OCI-LY3 (cell line): ENCODE measurements at regions not wholly inside any gene's neighbourhood (a gene's known extent, or its start where the extent isn't known, plus 50 kb on each side); places are given as distances from the start of the nearest gene placed in this dataset.

Source experiments
- H2AFZ ChIP-seq: fragments of 200-600, 300-600 bp; shearing (Covaris generic); 2 replicates; pipeline ENCODE4 v1.6.0; 2014; ENCODE audit warnings: antibody characterized with exemption, low read depth, low read length
- H3K27ac ChIP-seq: fragments of 200-600, 300-600 bp; sonication (generic); 2 replicates; pipeline ENCODE4 v1.5.1; 2014; ENCODE audit warnings: mild to moderate bottlenecking, low read length, moderate library complexity, mixed read lengths
- H3K27me3 ChIP-seq: fragments of 200-600, 300-600 bp; sonication (generic); 2 replicates; pipeline ENCODE4 v1.6.1; 2014; ENCODE audit warnings: low read depth, low read length, mixed read lengths
- H3K36me3 ChIP-seq: fragments of 200-600, 300-600 bp; sonication (generic); replicated peaks from 2 replicates; pipeline ENCODE3; 2014; ENCODE audit warnings: low read depth, low read length, mixed read lengths
- H3K4me1 ChIP-seq: fragments of 300-600, 200-600 bp; sonication (generic); 2 replicates; pipeline ENCODE4 v1.6.1; 2014; ENCODE audit warnings: low read length, mixed read lengths
- H3K4me2 ChIP-seq: fragments of 200-600, 300-600 bp; sonication (generic); 2 replicates; pipeline ENCODE4 v1.6.1; 2014; ENCODE audit warnings: low read length, mixed read lengths
- H3K4me3 ChIP-seq: fragments of 300-600, 200-600 bp; sonication (generic); 2 replicates; pipeline ENCODE4 v1.5.1; 2014; ENCODE audit warnings: antibody characterized with exemption, mild to moderate bottlenecking, low read length, moderate library complexity
- H3K79me2 ChIP-seq: fragments of 300-600, 200-600 bp; shearing (Covaris generic); 2 replicates; pipeline ENCODE4 v1.6.1; 2014; ENCODE audit warnings: mild to moderate bottlenecking, low read length, mixed read lengths
- H3K9ac ChIP-seq: fragments of 300-600, 200-600 bp; shearing (Covaris generic); 2 replicates; pipeline ENCODE4 v1.6.0; 2014; ENCODE audit warnings: mild to moderate bottlenecking, low read length, moderate library complexity
- H3K9me3 ChIP-seq: fragments of 200-600, 300-600 bp; shearing (Covaris generic); 2 replicates; pipeline ENCODE4 v1.6.1; 2014; ENCODE audit warnings: low read length, mixed read lengths; ENCODE audit not compliant: insufficient read depth
- H4K20me1 ChIP-seq: fragments of 200-600, 300-600 bp; sonication (generic); 2 replicates; pipeline ENCODE4 v1.6.1; 2016; ENCODE audit warnings: low read length, mixed read lengths; ENCODE audit not compliant: insufficient read depth
- CTCF ChIP-seq: fragments of 200-600, 300-600 bp; sonication (generic); IDR thresholded peaks from 2 replicates; pipeline ENCODE4 v1.5.1; 2014; ENCODE audit warnings: antibody characterized with exemption, low read length, low read depth
- EZH2phosphoT487 ChIP-seq: fragments of 200-600 bp; shearing (Covaris generic); IDR thresholded peaks from 2 replicates; pipeline ENCODE4 v1.6.1; 2018; ENCODE audit warnings: antibody characterized with exemption, mixed run types, low read depth

GRCh38 chr12:118618695-118619094 is 242.3 kb downstream of the SUDS3 start:
- no peaks in the 10 kb centered on the region for H3K27me3 ChIP-seq
- no peak overlapping the region for H3K4me3 ChIP-seq
- H2AFZ ChIP-seq, result no peak overlapping the region
- no peaks in the 10 kb centered on the region for H4K20me1 ChIP-seq
- H3K4me2 ChIP-seq, result no peak overlapping the region
- H3K27ac ChIP-seq, result no peak overlapping the region
- H3K36me3 ChIP-seq, result no peaks in the 10 kb centered on the region
- H3K9me3 ChIP-seq, result no peaks in the 10 kb centered on the region
- no peaks in the 10 kb centered on the region for H3K4me1 ChIP-seq
- TF ChIP-seq CTCF (no peak), EZH2phosphoT487 (no peak)
- H3K79me2 ChIP-seq, result no peaks in the 10 kb centered on the region
- H3K9ac ChIP-seq, result no peak overlapping the region

GRCh38 chr12:118625050-118625675 is 248.8 kb downstream of the SUDS3 start:
- Histone ChIP-seq H4K20me1 (no peaks in the 10 kb centered on the region), H2AFZ (no peak overlapping the region), H3K4me2 (no peak overlapping the region), H3K27ac (no peak overlapping the region), H3K36me3 (no peaks in the 10 kb centered on the region), H3K27me3 (no peaks in the 10 kb centered on the region), H3K4me3 (no peak overlapping the region), H3K9ac (no peak overlapping the region), H3K9me3 (no peaks in the 10 kb centered on the region), H3K79me2 (no peaks in the 10 kb centered on the region), H3K4me1 (no peaks in the 10 kb centered on the region)
- TF ChIP-seq EZH2phosphoT487, result no peak
- TF ChIP-seq CTCF, result no peak

- no peaks in the 10 kb centered on the region for H3K36me3 ChIP-seq
- H3K79me2 ChIP-seq, result no peaks in the 10 kb centered on the region
- no peak overlapping the region for H3K4me3 ChIP-seq
- H3K9ac ChIP-seq, result no peak overlapping the region
- no peaks in the 10 kb centered on the region for H3K9me3 ChIP-seq
- no peak overlapping the region for H3K27ac ChIP-seq
- no peaks in the 10 kb centered on the region for H3K4me1 ChIP-seq
- no peaks in the 10 kb centered on the region for H4K20me1 ChIP-seq
- H3K4me2 ChIP-seq, result no peak overlapping the region
- H2AFZ ChIP-seq, result no peak overlapping the region
- H3K27me3 ChIP-seq, result no peaks in the 10 kb centered on the region
- TF ChIP-seq EZH2phosphoT487 (no peak), CTCF (no peak)
These were observed 256.7 kb downstream of the SUDS3 start for GRCh38 chr12:118633071-118633470.

GRCh38 chr12:118635276-118635675 is 258.9 kb downstream of the SUDS3 start:
- H3K79me2 ChIP-seq, result no peaks in the 10 kb centered on the region
- no peak overlapping the region for H2AFZ ChIP-seq
- no peak overlapping the region for H3K9ac ChIP-seq
- no peaks in the 10 kb centered on the region for H3K9me3 ChIP-seq
- no peak overlapping the region for H3K4me2 ChIP-seq
- no peak overlapping the region for H3K27ac ChIP-seq
- H3K4me1 ChIP-seq, result no peaks in the 10 kb centered on the region
- no peaks in the 10 kb centered on the region for H3K36me3 ChIP-seq
- H3K27me3 ChIP-seq, result no peaks in the 10 kb centered on the region
- H3K4me3 ChIP-seq, result no peak overlapping the region
- TF ChIP-seq EZH2phosphoT487 (no peak), CTCF (no peak)
- H4K20me1 ChIP-seq, result no peaks in the 10 kb centered on the region
